G401.6 (cell line): ENCODE measurements at regions not wholly inside any gene's neighbourhood (a gene's known extent, or its start where the extent isn't known, plus 50 kb on each side); places are given as distances from the start of the nearest gene placed in this dataset.

ENCODE experiments used
- FAIRE-seq: peaks from 2 replicates; lab custom pipeline; 2012; peaks lifted over from hg19 to GRCh38; lab: Jason Lieb, UNC

- FAIRE-seq, result no peak
Measured at GRCh38 chr7:17611611-17612010, 313.2 kb downstream of the AHR start.

- no peak for FAIRE-seq
Measured at GRCh38 chr7:17613338-17614041, 315.0 kb downstream of the AHR start.

- FAIRE-seq, result no peak
Measured at GRCh38 chr7:17617380-17617779, 318.9 kb downstream of the AHR start.

- no peak for FAIRE-seq
Measured at GRCh38 chr7:17617857-17618651, 319.6 kb downstream of the AHR start.

GRCh38 chr7:17618652-17618974 lies 320.2 kb downstream of the AHR start:
- FAIRE-seq, result no peak

- no peak for FAIRE-seq
Measured at GRCh38 chr7:17619196-17619818, 320.9 kb downstream of the AHR start.

- FAIRE-seq, result no peak
Measured at GRCh38 chr7:17620566-17620965, 319.7 kb downstream of the SNX13 start.

GRCh38 chr7:17622451-17622850 lies 317.8 kb downstream of the SNX13 start:
- FAIRE-seq, result no peak

GRCh38 chr7:17623546-17624185 lies 316.6 kb downstream of the SNX13 start:
- no peak for FAIRE-seq

GRCh38 chr7:17624379-17624778 lies 315.9 kb downstream of the SNX13 start:
- FAIRE-seq, result no peak

GRCh38 chr7:17625043-17625442 lies 315.3 kb downstream of the SNX13 start:
- no peak for FAIRE-seq

GRCh38 chr7:17626235-17626634 lies 314.1 kb downstream of the SNX13 start:
- FAIRE-seq, result no peak

- no peak for FAIRE-seq
Measured at GRCh38 chr7:17631061-17631460, 309.2 kb downstream of the SNX13 start.

- no peak for FAIRE-seq
Measured at GRCh38 chr7:17632384-17632783, 307.9 kb downstream of the SNX13 start.

- FAIRE-seq, result no peak
Measured at GRCh38 chr7:17633067-17633466, 307.2 kb downstream of the SNX13 start.

GRCh38 chr7:17638727-17639126 lies 301.6 kb downstream of the SNX13 start:
- no peak for FAIRE-seq

- FAIRE-seq, result peak; percentile 89
Measured at GRCh38 chr7:17640730-17641377, 299.4 kb downstream of the SNX13 start.

- no peak for FAIRE-seq
Measured at GRCh38 chr7:17645500-17645899, 294.8 kb downstream of the SNX13 start.

GRCh38 chr7:17646253-17646956 lies 293.9 kb downstream of the SNX13 start:
- no peak for FAIRE-seq

- FAIRE-seq, result no peak
Measured at GRCh38 chr7:17651341-17651740, 289.0 kb downstream of the SNX13 start.

GRCh38 chr7:17651863-17652385 lies 288.4 kb downstream of the SNX13 start:
- no peak for FAIRE-seq

GRCh38 chr7:17654940-17655339 lies 285.4 kb downstream of the SNX13 start:
- no peak for FAIRE-seq
